B cell (primary cell): ENCODE measurements at regions not wholly inside any gene's neighbourhood (a gene's known extent, or its start where the extent isn't known, plus 50 kb on each side); places are given as distances from the start of the nearest gene placed in this dataset.

Experiments
- CTCF ChIP-seq: fragments of 200-600 bp; IDR thresholded peaks from one replicate; pipeline ENCODE4 v1.8.0; 2022; ENCODE audit warnings: antibody characterized with exemption, mild to moderate bottlenecking
- EZH2 ChIP-seq: IDR thresholded peaks from 2 replicates; pipeline ENCODE4 v1.6.1; 2012; ENCODE audit warnings: borderline replicate concordance, low read depth, mild to moderate bottlenecking, moderate library complexity, low read length; ENCODE audit not compliant: insufficient read depth, poor library complexity, severe bottlenecking

GRCh38 chr9:28961623-28962022, 1388.3 kb upstream of the C9orf72 start:
- TF ChIP-seq CTCF (no peak), EZH2 (no peak)
